Activated naive CD4-positive, alpha-beta T cell treated with anti-CD3 and anti-CD28 coated beads for 36 hours (primary cell): ENCODE measurements at regions not wholly inside any gene's neighbourhood (a gene's known extent, or its start where the extent isn't known, plus 50 kb on each side); places are given as distances from the start of the nearest gene placed in this dataset.
"Not testable (repeated sequence)": the region's sequence is repeated elsewhere in the genome, so short reads cannot be mapped to it uniquely, and the experiment has no call there.

Experiments
- CTCF ChIA-PET: fragments of 350-600 bp; sonication (Branson Sonifier 250); formaldehyde crosslinking; loops from one replicate; lab custom pipeline; 2021; ENCODE audit warnings: antibody characterized with exemption; lab: Charles Lee
- DNase-seq: peaks from one replicate; pipeline ENCODE4 v3.0.0-alpha.2; 2020
- H3K27ac Mint-ChIP-seq: one replicate; pipeline ENCODE4 v1.8.0; 2021; ENCODE audit warnings: mild to moderate bottlenecking, mixed read lengths
- H3K27me3 Mint-ChIP-seq: one replicate; pipeline ENCODE4 v1.8.0; 2021; ENCODE audit warnings: low read depth, mixed read lengths
- H3K36me3 Mint-ChIP-seq: one replicate; pipeline ENCODE4 v1.8.0; 2021; ENCODE audit warnings: low read depth, mixed read lengths
- H3K4me1 Mint-ChIP-seq: one replicate; pipeline ENCODE4 v1.8.0; 2021; ENCODE audit warnings: low read depth, mixed read lengths
- H3K4me3 Mint-ChIP-seq: one replicate; pipeline ENCODE4 v1.8.0; 2021; ENCODE audit warnings: mild to moderate bottlenecking, moderate library complexity, mixed read lengths
- H3K9me3 Mint-ChIP-seq: one replicate; pipeline ENCODE4 v1.8.0; 2021; ENCODE audit warnings: mixed read lengths
- intact Hi-C: fragments of 100-400 bp; cut with micrococcal nuclease; formaldehyde crosslinking; loops from one replicate; pipeline ENCODE4 v1.15.1; 2023

DNA sequence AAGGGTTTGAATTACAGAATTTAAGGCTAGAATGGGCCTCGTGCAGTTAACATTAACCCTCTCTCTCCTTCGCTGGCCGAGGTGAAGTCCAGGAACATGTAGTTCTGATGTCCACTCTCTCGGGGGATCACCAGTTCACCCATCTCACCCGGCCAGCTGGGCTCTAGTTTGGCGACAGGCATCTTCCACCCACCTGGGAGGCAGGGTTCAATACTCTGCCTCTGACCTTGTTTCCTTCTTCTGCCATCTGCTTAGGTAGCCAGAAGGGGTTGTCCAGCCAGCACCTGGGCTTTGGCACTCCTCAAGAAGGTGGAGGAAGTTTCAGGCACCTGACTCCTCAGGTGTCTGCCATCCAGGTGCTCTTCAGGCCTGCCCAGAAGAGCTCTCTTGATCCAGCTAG, 2857.8 kb downstream of the RPIA start:
- H3K4me3 Mint-ChIP-seq, H3K27me3 Mint-ChIP-seq, DNase-seq, H3K4me1 Mint-ChIP-seq, CTCF ChIA-PET, H3K9me3 Mint-ChIP-seq, H3K27ac Mint-ChIP-seq, intact Hi-C loops, H3K36me3 Mint-ChIP-seq: not testable (repeated sequence)

DNA sequence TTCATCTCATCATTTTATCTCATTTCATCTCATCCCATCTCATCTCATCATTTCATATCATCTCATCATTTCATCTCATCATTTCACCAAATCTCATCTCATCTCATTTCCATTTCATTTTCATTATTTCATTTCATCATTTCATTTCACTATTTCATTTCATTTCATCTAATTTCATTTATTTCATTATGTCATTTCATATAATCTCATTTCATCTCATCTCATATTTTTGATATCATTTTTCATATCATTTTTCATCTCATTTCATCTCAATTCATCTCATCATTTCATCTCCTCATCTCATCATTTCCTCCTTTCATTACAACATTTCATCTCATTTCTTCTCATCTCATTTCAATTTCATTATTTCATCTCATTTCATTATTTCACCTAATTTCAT, 2866.8 kb downstream of the RPIA start:
- H3K27me3 Mint-ChIP-seq, H3K36me3 Mint-ChIP-seq, H3K4me3 Mint-ChIP-seq, DNase-seq, H3K27ac Mint-ChIP-seq, CTCF ChIA-PET, H3K4me1 Mint-ChIP-seq, intact Hi-C loops: not testable (repeated sequence)
- peaks cover 18% of the 10 kb centered on the region for H3K9me3 Mint-ChIP-seq

DNA sequence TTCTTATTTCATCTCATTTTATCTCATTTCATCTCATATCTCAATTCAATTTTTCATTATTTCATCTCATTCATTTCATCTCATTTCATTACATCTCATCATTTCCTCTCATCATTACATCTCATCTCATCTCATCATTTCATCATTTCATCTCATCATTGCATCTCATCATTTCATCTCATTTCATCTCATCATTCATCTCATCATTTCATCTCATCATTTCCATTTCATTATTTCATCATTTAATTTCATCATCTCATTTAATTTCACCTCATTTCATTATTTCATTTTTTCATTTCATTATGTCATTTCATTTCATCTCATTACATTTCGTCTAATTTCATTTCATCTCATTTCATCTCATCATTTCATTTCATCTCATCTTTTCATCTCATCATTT, 2867.8 kb downstream of the RPIA start:
- H3K27me3 Mint-ChIP-seq, H3K36me3 Mint-ChIP-seq, CTCF ChIA-PET, H3K4me3 Mint-ChIP-seq, intact Hi-C loops, H3K4me1 Mint-ChIP-seq, DNase-seq, H3K27ac Mint-ChIP-seq: not testable (repeated sequence)
- peaks cover 18% of the 10 kb centered on the region for H3K9me3 Mint-ChIP-seq

DNA sequence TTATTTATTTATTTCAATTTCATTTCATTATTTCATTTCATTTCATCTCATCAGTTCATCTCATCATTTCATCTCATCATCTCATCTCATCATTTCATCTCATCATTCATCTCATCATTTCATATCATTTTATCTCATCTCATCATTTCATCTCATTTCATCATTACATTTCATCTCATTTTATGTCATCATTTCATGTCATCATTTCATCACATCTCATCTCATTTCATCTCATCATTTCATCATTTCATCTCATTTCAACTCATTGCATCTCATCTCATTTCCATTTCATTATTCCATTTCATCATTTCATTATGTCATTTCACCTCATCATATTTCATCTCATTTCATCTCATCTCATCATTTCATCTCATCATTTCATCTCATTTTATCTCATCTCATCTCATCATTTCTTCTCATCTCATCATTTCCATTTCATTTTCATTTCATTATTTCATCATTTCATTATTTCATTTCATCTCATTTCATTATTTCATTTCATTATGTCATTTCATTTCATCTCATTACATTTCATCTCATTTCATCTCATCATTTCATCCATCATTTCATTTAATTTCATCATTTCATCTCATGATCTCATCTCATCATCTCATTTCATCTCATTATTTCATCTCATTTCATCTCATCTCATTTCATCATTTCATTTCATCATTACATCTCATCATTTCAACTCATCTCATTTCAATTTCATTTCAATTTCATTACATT, 2868.6 kb downstream of the RPIA start:
- H3K27me3 Mint-ChIP-seq, H3K4me3 Mint-ChIP-seq, H3K36me3 Mint-ChIP-seq, DNase-seq, intact Hi-C loops, H3K4me1 Mint-ChIP-seq, H3K27ac Mint-ChIP-seq, CTCF ChIA-PET: not testable (repeated sequence)
- H3K9me3 Mint-ChIP-seq = peaks cover 18% of the 10 kb centered on the region

DNA sequence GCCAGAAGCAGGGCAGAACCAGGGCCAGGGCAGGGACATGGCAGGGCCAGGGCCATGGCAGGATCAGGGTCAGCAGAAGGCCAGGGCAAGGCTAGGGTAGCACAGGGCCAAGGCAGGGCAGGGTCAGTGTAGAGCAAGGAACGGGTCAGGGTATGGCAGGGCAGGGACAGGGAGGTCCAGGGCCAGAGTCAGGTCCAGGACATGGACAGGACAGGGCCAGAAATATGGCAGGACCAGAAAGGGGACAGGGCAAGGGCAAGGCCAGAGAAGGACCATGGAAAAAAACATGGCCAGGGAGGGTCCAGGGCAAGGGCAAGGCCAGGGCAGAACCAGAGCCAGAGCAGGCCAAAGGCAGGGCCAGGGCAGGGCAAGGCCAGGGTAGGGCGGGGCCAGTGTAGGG, 2870.7 kb downstream of the RPIA start:
- H3K36me3 Mint-ChIP-seq, H3K4me3 Mint-ChIP-seq, intact Hi-C loops, H3K4me1 Mint-ChIP-seq, H3K27ac Mint-ChIP-seq, H3K27me3 Mint-ChIP-seq, CTCF ChIA-PET, DNase-seq: not testable (repeated sequence)
- peaks cover 18% of the 10 kb centered on the region for H3K9me3 Mint-ChIP-seq

DNA sequence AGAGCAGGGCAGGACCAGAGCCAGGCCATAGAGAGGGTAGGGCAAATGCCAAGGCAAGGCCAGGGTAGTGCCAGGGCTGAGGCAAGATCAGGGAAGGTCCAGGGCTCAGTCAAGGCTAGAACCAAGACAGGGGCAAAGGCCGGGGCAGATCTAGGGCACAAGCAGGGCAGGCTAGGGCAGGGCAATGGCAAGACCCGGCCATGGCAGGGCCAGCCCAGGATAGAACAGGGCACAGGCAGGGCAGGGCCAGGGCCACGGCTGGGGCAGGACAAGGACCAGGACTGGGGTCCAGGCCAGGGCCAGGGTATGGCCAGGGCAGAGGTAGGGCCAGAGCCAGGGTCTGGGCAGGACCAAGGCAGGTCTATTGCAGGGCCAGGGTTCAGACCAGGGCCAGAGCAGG, 2873.2 kb downstream of the RPIA start:
- DNase-seq, H3K27ac Mint-ChIP-seq, H3K4me1 Mint-ChIP-seq, CTCF ChIA-PET, H3K9me3 Mint-ChIP-seq, H3K36me3 Mint-ChIP-seq, H3K4me3 Mint-ChIP-seq, intact Hi-C loops, H3K27me3 Mint-ChIP-seq: not testable (repeated sequence)

DNA sequence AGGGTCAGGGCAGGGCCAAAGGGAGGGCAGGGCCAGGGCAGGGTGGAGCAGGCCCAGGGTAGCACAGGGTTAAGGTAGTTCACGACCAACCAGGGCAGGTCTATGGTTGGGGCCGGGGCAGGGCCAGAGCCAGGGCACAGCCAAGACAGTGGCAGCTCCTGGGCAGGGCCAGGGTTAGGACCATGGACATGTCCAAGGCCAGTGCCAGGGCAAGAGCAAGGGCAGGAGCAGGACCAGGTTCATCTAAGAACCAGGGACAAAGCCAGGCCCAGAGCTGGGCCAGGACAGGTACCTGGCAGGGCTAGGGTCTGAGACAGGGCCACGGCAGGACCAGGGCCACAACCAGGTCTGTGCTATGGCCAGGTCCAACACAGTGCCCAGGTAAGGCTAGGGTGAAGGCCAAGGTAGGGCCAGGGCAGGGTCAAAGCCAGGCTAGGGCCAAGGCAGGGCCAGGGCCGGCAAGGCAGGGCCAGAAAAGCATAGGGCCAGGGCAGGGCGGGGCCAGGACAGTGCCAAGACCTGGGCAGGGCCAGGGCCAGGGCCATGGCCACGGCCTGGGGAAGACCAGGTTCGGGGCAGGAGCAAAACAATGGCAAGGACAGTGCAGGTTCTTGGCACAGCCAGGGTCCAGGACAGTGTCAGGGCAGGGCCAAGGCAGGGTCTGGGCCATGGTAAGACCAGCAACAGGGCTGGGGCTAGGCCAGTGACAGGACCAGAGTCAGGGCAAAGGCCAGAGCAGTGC, 2874.4 kb downstream of the RPIA start:
- H3K9me3 Mint-ChIP-seq, intact Hi-C loops, DNase-seq, CTCF ChIA-PET, H3K27ac Mint-ChIP-seq, H3K4me3 Mint-ChIP-seq, H3K27me3 Mint-ChIP-seq, H3K4me1 Mint-ChIP-seq, H3K36me3 Mint-ChIP-seq: not testable (repeated sequence)

DNA sequence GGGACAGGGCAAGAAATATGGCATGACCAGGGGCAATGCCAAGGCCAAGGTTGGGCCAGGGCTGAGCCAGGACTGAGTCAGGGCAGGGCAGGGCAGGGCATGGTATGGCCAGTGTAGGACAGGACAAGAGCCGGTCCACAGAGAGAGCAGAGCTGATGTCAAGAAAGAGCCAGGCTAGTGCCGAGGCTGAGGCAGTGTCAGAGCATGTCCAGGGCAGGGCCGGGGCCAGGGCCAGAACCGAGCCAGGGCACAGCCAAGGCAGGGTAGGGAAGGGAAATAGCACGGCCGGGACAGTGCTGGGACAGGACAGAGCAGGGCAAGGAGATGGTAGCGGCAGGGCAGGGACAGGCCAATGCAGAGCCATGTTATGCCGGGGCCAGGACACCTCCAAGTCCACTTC, 2875.1 kb downstream of the RPIA start:
- H3K4me1 Mint-ChIP-seq, intact Hi-C loops, DNase-seq, CTCF ChIA-PET, H3K27me3 Mint-ChIP-seq, H3K4me3 Mint-ChIP-seq, H3K27ac Mint-ChIP-seq, H3K9me3 Mint-ChIP-seq, H3K36me3 Mint-ChIP-seq: not testable (repeated sequence)

DNA sequence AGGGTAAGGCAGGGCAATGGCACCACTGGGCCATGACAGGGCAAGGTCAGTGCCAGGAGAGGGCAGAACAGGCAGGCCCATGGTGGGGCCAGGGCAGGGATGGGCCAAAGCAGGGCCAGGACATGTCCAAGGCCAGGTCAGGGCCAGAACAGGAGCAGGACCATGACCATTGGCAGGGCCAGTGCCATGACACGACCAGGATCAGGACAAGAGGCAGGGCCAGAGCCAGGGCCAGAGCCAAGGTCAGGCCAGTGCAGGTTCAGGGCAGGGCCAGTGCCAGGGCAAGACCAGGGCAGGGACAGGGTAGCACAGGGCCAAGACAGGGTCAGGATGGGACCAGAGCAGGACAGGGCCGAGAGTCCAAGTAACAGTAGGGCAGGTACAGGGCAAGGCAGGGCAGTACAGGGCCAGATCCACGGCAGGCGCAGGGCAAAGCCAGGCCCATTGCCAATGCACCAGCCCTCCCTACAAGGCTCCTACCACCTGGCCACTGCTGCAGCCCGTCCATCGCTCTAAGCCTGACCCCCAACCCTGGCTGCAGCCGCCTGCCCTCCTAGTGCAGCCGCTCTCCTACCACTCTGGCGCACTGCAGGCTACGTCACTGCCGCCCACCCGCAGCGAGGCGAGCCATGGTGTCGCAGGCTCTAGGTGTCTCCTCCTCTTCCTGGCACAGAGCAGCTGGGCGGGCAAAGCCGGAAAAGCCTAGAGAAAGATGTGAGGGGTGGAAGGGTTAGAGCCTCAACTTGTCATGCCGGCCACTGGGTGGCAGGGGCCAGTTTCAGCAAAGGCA, 2876.3 kb downstream of the RPIA start:
- not testable (repeated sequence) for H3K9me3 Mint-ChIP-seq

DNA sequence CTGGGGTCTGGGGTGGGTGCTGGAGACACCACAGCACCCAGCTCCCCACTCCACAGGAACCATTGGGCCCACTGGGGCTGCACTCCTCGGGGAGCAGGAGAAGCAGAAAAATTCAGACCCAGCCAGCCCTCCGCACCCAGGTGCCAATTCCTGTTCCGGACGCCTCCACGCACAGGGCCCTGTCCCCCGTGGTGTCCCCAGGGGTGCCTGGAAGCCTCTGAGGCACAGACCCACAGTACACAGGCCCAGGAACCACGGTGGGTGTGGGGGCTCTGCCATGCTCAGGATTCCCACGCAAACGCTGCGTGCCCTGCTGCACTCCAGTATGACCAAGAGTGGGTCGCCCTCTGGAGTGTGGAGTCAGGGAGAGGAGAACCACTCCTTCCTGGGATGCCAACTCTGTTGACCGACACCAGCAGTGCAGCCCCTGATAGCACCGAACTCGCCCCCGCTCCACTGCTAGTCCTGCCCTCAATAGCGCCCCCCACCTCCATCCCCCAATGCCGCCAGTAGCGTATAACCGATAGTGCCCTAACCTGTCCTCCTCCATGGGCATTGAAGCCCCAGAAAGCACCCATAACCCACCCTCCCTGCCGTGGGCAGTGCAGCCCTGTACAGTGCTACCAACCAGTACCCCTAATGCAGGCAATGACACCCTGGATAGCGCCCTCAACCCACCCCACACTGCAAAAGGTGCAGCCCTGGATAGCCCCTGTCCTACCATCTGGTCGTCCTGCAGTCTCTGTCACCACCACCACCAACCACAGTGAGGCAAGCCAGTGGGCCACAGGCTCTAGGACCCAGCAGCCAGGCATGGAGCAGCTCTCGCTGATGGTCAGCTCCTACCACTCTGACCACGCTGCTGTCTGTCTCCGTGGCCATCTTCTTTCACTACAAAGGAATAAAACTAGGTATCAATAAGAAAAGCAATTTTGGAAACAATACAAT, 2877.2 kb downstream of the RPIA start:
- H3K4me1 Mint-ChIP-seq, H3K4me3 Mint-ChIP-seq, H3K36me3 Mint-ChIP-seq, DNase-seq, H3K27ac Mint-ChIP-seq, H3K9me3 Mint-ChIP-seq, CTCF ChIA-PET, intact Hi-C loops, H3K27me3 Mint-ChIP-seq: not testable (repeated sequence)

More for the DNA sequence above, 2876.3 kb downstream of the RPIA start:
- H3K27me3 Mint-ChIP-seq, CTCF ChIA-PET, intact Hi-C loops, DNase-seq, H3K36me3 Mint-ChIP-seq, H3K4me1 Mint-ChIP-seq, H3K27ac Mint-ChIP-seq, H3K4me3 Mint-ChIP-seq: not testable (repeated sequence)

DNA sequence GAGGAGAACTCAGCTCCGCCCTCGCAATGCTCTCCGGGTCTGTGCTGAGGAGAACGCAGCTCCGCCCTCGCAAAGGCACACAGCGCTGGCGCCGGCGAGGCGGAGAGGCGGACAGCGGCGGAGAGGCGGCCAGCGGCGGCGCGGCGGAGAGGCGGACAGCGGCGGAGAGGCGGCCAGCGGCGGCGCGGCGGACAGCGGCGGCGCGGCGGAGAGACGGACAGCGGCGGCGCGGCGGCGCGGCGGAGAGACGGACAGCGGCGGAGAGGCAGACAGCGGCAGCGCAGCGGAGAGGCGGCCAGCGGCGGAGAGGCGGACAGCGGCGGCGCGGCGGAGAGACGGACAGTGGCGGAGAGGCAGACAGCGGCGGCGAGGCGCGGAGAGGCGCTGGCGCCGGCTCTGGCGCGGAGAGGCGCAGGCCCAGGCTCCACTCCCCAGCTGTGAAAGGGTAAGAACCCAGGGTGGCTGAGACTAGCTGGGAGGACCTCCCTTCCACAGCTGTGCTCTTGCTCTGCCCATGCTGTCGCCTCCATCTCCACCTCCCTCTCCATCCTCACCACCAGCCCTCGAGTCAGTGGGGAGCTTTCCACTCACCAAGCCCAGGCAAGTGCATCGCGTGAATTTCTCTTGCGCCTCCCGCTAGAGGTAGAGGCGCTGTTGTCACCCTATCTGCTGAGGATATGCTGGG, 2879.9 kb downstream of the RPIA start:
- DNase-seq, H3K4me3 Mint-ChIP-seq, CTCF ChIA-PET, H3K4me1 Mint-ChIP-seq, intact Hi-C loops, H3K36me3 Mint-ChIP-seq, H3K27ac Mint-ChIP-seq, H3K9me3 Mint-ChIP-seq, H3K27me3 Mint-ChIP-seq: not testable (repeated sequence)
